Stomach (tissue), 4 donors: ENCODE measurements at regions not wholly inside any gene's neighbourhood (a gene's known extent, or its start where the extent isn't known, plus 50 kb on each side); places are given as distances from the start of the nearest gene placed in this dataset.

Source experiments
- CTCF ChIP-seq, 7 experiments: fragments of 450-650 bp in 4 of 7; fragments of 200-600 bp in 3 of 7; sonication (generic) in 3 of 7; IDR thresholded peaks; one replicate each; pipeline ENCODE4 v1.5.1; 2016 to 2019; ENCODE audit warnings: antibody characterized with exemption in 7 of 7, control low read depth in 2 of 7, mild to moderate bottlenecking in 1 of 7
- EP300 ChIP-seq: sonication (generic); formaldehyde crosslinking; IDR thresholded peaks from one replicate; pipeline ENCODE4 v1.6.1; 2017; ENCODE audit warnings: antibody characterized with exemption
- POLR2A ChIP-seq, 4 donors: fragments of 450-650 bp; IDR thresholded peaks; one replicate each; pipeline ENCODE4 v1.6.1; 2016; ENCODE audit warnings: antibody characterized with exemption in 4 of 4, control low read depth in 2 of 4, mild to moderate bottlenecking in 1 of 4, moderate library complexity in 1 of 4
- POLR2AphosphoS5 ChIP-seq, 3 donors: sonication (generic); formaldehyde crosslinking; IDR thresholded peaks; one replicate each; pipeline ENCODE4 v1.6.1; 2016; ENCODE audit warnings: antibody characterized with exemption in 3 of 3

GRCh38 chr5:93348231-93348630 lies 232.8 kb downstream of the NR2F1-AS1 start:
- TF ChIP-seq CTCF (IDR thresholded peaks at IDR 0.05) (no peak), POLR2AphosphoS5 (IDR thresholded peaks at IDR 0.05) (no peak), POLR2A (IDR thresholded peaks at IDR 0.05) (no peak), EP300 (no peak)
